ENCODE measurements at regions not wholly inside any gene's neighbourhood (a gene's known extent, or its start where the extent isn't known, plus 50 kb on each side); places are given as distances from the start of the nearest gene placed in this dataset.

- no peak overlapping the region for H2BK120ac ChIP-seq (ENCODE audit: low read depth, low read length, poor library complexity, severe bottlenecking)
- no peak overlapping the region for H2AK5ac ChIP-seq (ENCODE audit: insufficient read length, low read length)
- no peak overlapping the region for H3K56ac ChIP-seq (ENCODE audit: insufficient read length, low read depth, low read length)
- no peak overlapping the region for H3K14ac ChIP-seq (ENCODE audit: insufficient read depth, low read length)
- H2BK5ac ChIP-seq (ENCODE audit: insufficient read length, low read length): no peak overlapping the region
- Mint-ChIP-seq H3K9me3 (no peaks in the 10 kb centered on the region), H3K36me3 (ENCODE audit: insufficient read depth in 1 of 3, low read depth in 3 of 3) (no peaks in the 10 kb centered on the region), H3K27me3 (ENCODE audit: low read depth) (no peaks in the 10 kb centered on the region; the same call in 1 of the 2 replicates), H3K4me1 (no peaks in the 10 kb centered on the region), H3K4me3 (no peak overlapping the region), H3K27ac (0 out of 7 replicates have a peak overlapping the region, but pooled peaks of 1 of the 3 experiments have one; percentile 14)
- no peak overlapping the region for H3K4me2 ChIP-seq (ENCODE audit: insufficient read depth, insufficient read length, low read length)
- no peaks in the 10 kb centered on the region for H3K79me1 ChIP-seq (ENCODE audit: insufficient read depth, low read depth, low read length, poor library complexity, severe bottlenecking)
- no peak overlapping the region for H3K4ac ChIP-seq (ENCODE audit: low read depth, low read length)
- no peak overlapping the region for H2BK15ac ChIP-seq (ENCODE audit: low read depth, low read length)
- H2BK20ac ChIP-seq (ENCODE audit: low read depth, low read length, poor library complexity, severe bottlenecking): no peak overlapping the region
- H3K23ac ChIP-seq (ENCODE audit: insufficient read length, low read depth, low read length): no peak overlapping the region
- no peak for DNase-seq
- no peak overlapping the region for H2AFZ ChIP-seq (ENCODE audit: low read length)
- no peak overlapping the region for H3K9ac ChIP-seq (ENCODE audit: extremely low read depth, insufficient read length, low read length)
- no peak overlapping the region for H4K5ac ChIP-seq (ENCODE audit: insufficient read length, low read depth, low read length)
- no peak overlapping the region for H2BK12ac ChIP-seq (ENCODE audit: insufficient read length, low read depth, low read length)
- H3K4me1 ChIP-seq (ENCODE audit: insufficient read depth, low read length): 0 out of 2 replicates have a peak, but pooled peaks cover 2% of the 10 kb centered on the region
- H3K18ac ChIP-seq (ENCODE audit: insufficient read length, low read depth, low read length): no peak overlapping the region
- WGBS (ENCODE audit: extremely low coverage, insufficient read length, low lambda C conversion rate): no CpG with 5 or more reads among the region's 1 CpG
- no peaks in the 10 kb centered on the region for H3K9me3 ChIP-seq (ENCODE audit: control insufficient read depth, low read depth, low read length)
- H4K91ac ChIP-seq (ENCODE audit: insufficient read length, low read depth, low read length): no peak overlapping the region
- H3K27ac ChIP-seq (ENCODE audit: insufficient read length, low read depth, low read length): no peak overlapping the region
- H3K79me2 ChIP-seq (ENCODE audit: insufficient read depth, low read length): no peaks in the 10 kb centered on the region
- no peak for TF ChIP-seq CTCF (conservative IDR thresholded peaks at IDR 0.05)
- no peaks in the 10 kb centered on the region for H3K23me2 ChIP-seq (ENCODE audit: insufficient read length, low read depth, low read length, poor library complexity, severe bottlenecking)
- no peaks in the 10 kb centered on the region for H4K20me1 ChIP-seq (ENCODE audit: control insufficient read depth, insufficient read depth, insufficient read length)
- no peak overlapping the region for H4K8ac ChIP-seq (replicated peaks; ENCODE audit: insufficient read length, low read depth, low read length)
- no peak overlapping the region for H3T11ph ChIP-seq (ENCODE audit: low read length)
- no peaks in the 10 kb centered on the region for H3K27me3 ChIP-seq (ENCODE audit: insufficient read depth, low read length)
These were observed 496.9 kb downstream of the KCTD12 start for GRCh38 chr13:76389321-76389720.
